NK-92 treated with Interleukin-12 subunit alpha and Interleukin-12 subunit beta, amount 100 ng/mL, for 24 hours (cell line): ENCODE measurements at regions not wholly inside any gene's neighbourhood (a gene's known extent, or its start where the extent isn't known, plus 50 kb on each side); places are given as distances from the start of the nearest gene placed in this dataset.
A peak's percentile ranks its signal among the peaks of the same experiment; 100 is the strongest.

Source experiments
- DNase-seq: peaks from one replicate; lab custom pipeline; 2025; lab: John Stamatoyannopoulos, UW

DNA sequence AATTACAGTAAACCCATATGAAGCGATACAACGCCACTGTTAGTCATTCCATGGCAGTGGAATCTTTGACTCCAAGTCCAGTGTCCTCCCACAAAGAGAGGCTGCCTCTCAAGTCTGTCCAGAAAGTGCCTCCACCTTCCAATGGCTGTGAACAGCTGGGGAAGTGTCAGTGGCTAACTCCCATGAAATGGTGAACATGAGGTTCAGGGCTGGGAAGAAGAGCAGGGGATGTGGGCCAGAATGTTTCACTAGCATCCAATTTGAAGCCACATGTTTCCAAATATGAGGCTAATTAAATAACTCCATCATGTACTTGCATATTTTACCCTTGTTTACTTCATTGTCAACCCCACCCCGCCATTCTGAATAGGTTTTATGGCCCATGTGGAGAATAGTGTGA, 53.1 kb upstream of the CHST15 start:
- no peak for DNase-seq

DNA sequence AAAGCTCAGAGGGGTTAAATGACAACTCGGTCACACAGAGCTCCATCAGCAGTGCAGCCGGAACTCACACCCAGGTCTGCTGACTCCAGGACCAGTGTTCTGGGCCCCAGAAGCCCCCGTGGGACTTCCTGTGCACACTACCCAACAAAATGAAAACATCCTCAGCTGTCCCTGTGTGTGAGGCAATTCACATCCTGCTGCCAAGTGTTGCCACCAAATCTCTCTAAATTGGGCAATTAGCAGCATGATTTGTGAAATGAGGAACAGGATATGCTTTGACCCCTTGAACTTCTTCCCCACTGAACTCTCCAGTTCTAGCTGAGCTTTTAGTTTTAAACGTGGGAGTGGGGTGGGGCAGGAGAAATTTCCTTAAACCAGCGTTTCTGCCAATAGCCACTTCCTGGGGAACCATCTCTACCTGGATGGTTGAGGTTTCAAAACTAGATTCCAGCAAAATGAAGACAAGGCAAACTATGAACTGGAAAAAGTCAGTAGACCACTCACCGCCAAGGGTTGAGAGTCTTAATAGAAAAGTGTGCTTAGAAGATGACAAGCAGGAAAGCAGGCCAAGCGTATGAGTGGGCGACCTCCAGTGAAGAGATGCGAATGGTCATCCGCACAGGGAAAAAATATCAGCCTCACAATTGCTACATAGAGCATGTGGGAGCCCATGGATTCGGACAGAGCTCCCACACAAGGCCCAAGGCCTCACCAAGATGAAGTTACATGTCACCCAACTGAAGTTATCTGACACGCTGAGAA, 51.9 kb upstream of the CHST15 start:
- DNase-seq, result peak; percentile 32

DNA sequence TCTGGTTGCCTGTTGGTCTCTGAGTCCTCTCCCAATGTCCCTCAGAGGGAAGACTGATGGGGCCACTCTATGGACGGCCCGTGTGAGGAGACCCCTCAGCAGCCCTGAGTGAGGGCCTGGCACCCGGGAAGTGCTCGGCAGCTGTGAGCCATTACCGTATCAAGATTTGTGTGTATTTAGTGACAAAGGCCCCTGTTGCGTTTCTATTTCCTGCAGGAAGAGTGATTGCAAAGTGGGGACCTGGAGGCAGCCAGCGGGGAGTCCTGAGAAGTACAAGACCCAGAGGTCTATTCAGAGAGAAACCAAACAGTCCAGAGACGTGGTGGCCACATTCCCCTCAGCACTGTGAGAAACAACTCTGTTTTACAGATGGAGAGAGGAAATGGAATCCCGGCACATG, 51.1 kb upstream of the CHST15 start:
- no peak for DNase-seq

DNA sequence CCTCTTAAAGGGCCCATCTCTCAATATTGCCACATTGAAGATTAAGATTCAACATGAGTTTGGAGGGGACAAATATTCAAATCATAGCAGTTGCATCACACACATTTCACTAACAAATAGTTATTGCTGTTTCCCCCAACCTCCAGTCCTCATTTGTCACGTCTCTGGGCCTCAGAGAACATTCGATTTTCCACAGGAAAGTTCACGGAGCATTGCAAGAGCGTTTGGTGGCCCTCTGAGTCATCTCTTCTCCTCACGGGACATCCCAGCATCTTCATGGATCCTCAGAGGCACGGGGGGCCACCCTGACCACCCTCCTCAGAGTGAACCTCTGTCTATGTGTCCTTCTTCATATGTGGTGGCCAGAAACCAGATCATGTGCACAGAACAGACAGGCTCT, 50.3 kb upstream of the CHST15 start:
- DNase-seq, result no peak
